Activated CD4-positive, alpha-beta T cell treated with anti-CD3 and anti-CD28 coated beads, Interleukin-2, Interleukin-6, amounts not matched to agents 100 ng/mL and 50 ng/mL, durations not matched to agents 16 hours and 8 hours (primary cell): ENCODE measurements at regions not wholly inside any gene's neighbourhood (a gene's known extent, or its start where the extent isn't known, plus 50 kb on each side); places are given as distances from the start of the nearest gene placed in this dataset.

Experiments used
- DNase-seq: peaks from one replicate; pipeline ENCODE4 v3.0.0-alpha.2; 2020

GRCh38 chr1:164183854-164184635 lies 374.9 kb upstream of the PBX1 start:
- no peak for DNase-seq

DNA sequence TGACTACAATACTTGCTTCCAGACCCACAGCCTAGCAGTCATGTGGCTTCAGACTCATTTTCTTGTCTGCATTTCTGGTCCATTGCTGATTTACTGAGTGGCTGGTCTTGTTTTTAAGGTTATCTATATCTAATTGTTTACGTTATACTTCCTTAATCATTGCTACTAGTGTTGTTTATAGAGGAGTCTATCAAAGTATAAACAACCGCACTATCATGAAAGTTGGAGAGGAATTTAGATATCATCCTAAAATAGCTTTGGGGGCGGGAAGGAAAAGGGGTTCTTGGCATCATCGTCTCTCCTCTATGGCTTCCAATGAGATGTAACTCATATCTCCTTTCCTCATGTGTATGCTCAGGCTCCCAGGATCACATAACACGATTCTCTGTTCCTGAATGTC lies 372.1 kb upstream of the PBX1 start:
- DNase-seq, result no peak

DNA sequence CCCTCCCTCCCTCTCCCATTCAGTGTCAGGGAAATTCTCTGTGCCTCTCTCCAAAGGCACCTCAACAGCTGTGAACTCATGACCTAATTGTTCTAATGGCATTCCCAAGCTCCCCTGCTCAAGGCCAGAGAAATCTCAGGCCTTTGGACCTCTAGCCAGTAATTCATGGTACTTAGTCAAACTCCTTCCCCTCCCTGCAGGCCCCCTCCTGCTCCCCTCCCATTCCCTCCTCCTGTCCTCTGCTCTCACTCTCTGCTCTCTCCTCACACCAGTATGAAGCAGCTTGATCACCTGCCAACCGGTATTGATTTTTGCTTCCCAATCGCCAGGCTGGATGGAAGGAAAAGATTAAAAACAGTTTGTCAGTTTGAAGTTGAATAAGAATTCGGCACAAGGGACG lies 370.5 kb upstream of the PBX1 start:
- DNase-seq, result no peak

GRCh38 chr1:164191191-164191590 lies 367.8 kb upstream of the PBX1 start:
- no peak for DNase-seq

- no peak for DNase-seq
Measured at GRCh38 chr1:164210211-164210739, 348.7 kb upstream of the PBX1 start.

DNA sequence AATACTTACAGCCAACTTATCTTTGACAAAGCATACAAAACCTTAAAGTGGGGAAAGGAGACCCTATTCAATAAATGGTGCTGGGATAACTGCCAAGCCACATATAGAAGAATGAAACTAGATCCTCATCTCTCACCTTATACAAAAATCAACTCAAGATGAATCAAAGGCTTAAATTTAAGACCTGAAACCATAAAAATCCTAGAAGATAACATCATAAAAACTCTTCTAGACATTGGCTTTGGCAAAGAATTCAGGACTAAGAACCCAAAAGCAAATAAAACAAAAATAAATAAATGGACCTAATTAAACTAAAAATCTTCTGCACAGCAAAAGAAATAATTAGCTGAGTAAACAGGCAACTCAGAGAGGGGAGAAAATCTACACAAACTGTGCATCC lies 335.6 kb upstream of the PBX1 start:
- DNase-seq, result no peak

- DNase-seq, result no peak
Measured at GRCh38 chr1:164225011-164225410, 334.0 kb upstream of the PBX1 start.

GRCh38 chr1:164226977-164227376 lies 332.0 kb upstream of the PBX1 start:
- DNase-seq, result no peak

GRCh38 chr1:164228928-164229327 lies 330.1 kb upstream of the PBX1 start:
- no peak for DNase-seq

DNA sequence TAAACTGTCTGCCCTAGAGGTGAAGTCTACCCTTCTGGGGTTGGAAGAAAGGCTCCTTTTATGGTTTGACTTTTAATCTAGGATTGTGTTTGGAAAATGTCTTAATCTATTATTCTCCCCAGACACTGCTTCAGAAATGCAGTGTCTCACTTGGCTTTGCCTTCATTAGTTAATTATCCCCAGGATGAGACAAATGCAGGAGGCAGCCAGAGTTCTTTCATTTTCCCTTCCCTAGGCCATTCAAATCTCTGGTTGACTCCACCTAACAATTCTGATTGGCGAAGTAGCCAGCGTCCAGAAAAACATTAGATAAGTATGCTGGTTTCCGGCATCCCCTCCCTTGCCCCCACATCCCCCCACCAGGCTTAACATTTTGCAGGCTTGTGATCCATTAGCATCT lies 325.8 kb upstream of the PBX1 start:
- no peak for DNase-seq

GRCh38 chr1:164240081-164240480 lies 318.9 kb upstream of the PBX1 start:
- DNase-seq, result no peak

DNA sequence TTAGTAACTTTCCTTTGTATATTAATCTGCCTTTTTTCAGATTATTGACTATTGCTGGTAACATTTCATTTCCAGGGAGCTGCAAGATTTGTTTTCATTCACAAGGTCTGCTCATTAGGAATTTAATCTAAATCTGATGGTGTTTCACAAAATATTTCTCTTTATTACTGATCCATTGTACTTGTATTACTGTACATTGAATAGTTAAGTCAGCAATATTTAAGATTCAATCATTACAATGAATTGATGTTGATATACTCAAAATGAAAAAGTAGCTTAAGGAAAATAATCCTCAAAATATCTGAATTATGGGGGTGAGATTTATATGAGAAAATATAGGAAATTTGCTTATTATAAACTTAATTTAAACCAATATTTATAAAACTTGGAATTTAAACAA lies 308.6 kb upstream of the PBX1 start:
- no peak for DNase-seq

GRCh38 chr1:164256456-164256855 lies 302.5 kb upstream of the PBX1 start:
- DNase-seq, result no peak

DNA sequence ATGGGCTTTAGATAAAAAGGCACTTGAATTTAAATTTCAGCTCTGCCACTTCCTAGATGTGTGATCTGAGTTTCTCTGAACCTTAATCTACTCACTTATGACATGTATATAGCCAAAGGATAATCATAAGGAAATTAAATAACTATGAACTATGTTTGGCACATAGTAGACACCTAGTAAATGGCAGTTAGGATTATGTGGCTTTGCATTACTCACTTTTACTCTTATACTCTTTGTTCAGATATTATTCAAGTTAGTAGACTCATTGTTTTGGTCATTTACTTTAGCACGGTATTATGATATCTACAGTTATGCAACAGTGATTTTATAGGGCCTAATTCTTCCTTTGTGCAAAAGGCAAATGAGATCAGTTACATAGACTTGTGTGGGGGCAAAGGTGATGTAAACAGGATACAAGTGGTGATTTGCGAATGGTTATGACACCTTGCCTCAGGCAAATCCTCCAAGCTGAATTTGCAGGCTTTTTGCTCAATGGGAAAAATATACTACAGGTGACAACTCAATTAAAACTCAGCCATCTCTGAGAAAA lies 297.2 kb upstream of the PBX1 start:
- no peak for DNase-seq

GRCh38 chr1:164263540-164263939 lies 295.4 kb upstream of the PBX1 start:
- no peak for DNase-seq

DNA sequence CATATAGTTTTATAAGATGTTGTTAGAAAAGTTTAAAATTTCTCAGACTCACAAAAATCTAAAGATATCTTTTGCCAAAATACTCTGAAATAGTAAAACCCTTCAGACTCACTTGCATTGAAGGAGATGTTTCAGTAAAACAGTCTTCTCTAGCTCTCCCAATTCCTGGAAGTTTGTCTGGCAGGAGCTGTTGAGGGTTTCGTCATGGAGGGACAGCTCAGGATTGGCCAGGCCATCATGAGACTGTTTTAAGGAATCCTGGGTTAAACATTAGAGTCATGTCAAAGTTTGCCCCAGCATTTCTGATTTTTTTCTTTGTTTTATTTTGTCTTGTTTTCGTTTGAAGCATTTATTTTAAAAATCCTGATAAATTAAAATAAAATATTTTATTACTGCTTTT lies 293.8 kb upstream of the PBX1 start:
- no peak for DNase-seq

GRCh38 chr1:164272156-164272555 lies 286.8 kb upstream of the PBX1 start:
- no peak for DNase-seq

DNA sequence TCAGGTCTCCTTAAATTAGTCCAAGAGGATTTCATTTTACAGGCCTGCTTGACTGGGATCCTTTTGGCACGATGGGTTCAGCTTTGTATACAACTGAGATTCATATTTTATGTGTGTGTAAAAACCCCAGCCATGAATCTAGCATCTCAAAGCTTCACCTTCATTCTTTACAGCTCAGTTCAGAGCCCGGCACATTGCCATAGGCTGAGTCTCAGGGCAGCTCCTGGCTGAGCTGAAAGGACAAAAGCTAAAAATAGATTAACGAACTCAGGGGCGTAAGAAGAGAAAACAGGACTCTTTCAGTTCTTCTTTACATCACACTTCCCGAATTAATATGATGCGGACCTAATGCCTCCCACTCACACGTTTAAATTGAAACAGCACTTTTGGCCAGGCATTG lies 262.8 kb upstream of the PBX1 start:
- DNase-seq, result no peak

DNA sequence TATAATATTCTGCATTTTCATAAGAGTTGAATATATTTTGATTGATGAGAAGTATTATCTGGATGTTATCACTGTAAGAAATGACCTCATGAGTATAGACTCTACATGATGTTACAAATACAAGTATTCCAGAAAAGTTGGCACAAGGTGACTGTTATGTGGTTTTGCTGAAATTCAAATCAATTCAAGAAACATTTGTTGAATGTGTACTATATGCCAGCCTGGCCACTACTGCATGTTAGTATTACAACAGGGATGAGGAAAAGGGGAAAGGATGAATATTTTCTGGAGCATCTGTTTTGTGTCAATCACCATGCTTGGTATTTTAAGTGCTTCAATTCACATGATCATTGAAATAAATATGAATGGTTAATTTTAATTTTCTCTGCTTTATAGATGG lies 250.9 kb upstream of the PBX1 start:
- no peak for DNase-seq

DNA sequence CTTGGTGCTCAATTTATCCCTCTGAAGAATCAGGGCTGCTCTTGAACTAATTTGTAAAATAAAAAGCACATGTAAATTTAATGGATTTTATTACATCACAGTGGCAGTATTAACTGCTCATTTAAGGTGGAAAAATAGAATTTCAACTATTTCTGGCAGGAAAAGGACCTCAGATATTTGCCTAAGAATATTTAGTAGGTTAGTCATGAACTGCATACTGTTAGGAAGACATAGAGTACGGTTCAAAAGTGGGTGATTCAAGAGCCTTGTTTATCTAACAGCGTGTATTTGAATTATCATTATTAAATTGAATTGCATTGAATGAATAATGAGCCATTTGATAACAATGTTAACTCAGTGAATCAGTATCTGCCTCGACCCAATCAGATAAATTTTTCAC lies 248.8 kb upstream of the PBX1 start:
- DNase-seq, result no peak

DNA sequence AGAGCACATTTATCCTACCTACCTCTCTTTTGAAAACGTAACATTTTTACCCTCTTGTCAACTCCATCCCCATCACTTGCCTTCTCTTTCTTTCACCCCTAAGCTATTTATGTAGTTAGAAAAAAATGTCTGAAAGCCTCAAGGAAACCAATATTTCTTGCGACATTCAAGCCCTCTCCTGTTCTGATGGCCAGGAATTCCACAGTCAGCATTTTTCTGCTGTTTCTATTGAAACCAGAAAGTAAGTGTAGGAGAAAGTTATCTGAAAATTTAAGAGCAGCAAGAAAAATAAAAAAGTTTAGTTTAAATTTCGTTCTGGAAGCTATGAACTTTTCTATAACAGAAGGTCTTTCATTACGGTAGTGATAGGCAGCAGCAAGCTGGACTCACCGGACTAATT lies 247.6 kb upstream of the PBX1 start:
- DNase-seq, result no peak

- DNase-seq, result no peak
Measured at GRCh38 chr1:164320790-164321731, 237.9 kb upstream of the PBX1 start.

GRCh38 chr1:164325786-164326185 lies 233.2 kb upstream of the PBX1 start:
- DNase-seq, result no peak

DNA sequence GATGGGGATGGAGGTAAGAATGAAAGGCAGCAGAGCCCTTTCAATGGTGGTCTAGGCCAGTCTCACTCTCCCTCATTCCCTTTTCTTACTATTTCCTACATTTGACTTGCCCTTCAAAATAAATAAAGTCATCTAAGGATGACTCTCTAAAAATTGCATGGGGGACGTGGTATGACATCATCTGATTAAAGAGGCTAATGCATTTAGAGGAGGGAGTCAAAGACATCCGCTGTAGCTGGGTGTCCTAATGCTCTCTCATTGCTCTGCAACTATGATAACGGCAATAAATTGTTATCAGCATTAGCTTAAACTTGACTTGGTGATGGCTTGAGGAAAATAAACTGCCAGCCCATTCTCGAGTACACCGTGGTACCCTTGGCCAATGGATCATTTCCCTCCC lies 225.6 kb upstream of the PBX1 start:
- DNase-seq, result no peak
